Smooth muscle cell (in vitro differentiated cells): ENCODE measurements at regions not wholly inside any gene's neighbourhood (a gene's known extent, or its start where the extent isn't known, plus 50 kb on each side); places are given as distances from the start of the nearest gene placed in this dataset.

Experiments used
- DNase-seq: peaks from one replicate; lab custom pipeline; 2025; ENCODE audit not compliant: unreplicated experiment; lab: John Stamatoyannopoulos, UW
- H2AFZ ChIP-seq: fragments of 200-600 bp; sonication (generic); 2 replicates; pipeline ENCODE4 v1.6.0; 2016; ENCODE audit warnings: antibody characterized with exemption, low read depth, mild to moderate bottlenecking
- H3F3A ChIP-seq: fragments of 200-600 bp; sonication (generic); 2 replicates; pipeline ENCODE4 v1.6.0; 2017; ENCODE audit warnings: antibody characterized with exemption, low read depth
- H3K27ac ChIP-seq: fragments of 200-600 bp; sonication (generic); 2 replicates; pipeline ENCODE4 v1.5.1; 2016; ENCODE audit warnings: low read depth, mild to moderate bottlenecking
- H3K27me3 ChIP-seq: fragments of 200-600 bp; sonication (generic); 2 replicates; pipeline ENCODE4 v1.6.1; 2016; ENCODE audit warnings: low read depth, mild to moderate bottlenecking
- H3K36me3 ChIP-seq: fragments of 200-600 bp; sonication (generic); 2 replicates; pipeline ENCODE4 v1.5.1; 2016; ENCODE audit warnings: low read depth
- H3K4me1 ChIP-seq: fragments of 200-600 bp; sonication (generic); 2 replicates; pipeline ENCODE4 v1.5.1; 2016; ENCODE audit warnings: low read depth
- H3K4me2 ChIP-seq: fragments of 200-600 bp; sonication (generic); 2 replicates; pipeline ENCODE4 v1.6.0; 2016; ENCODE audit warnings: mild to moderate bottlenecking
- H3K4me3 ChIP-seq: fragments of 200-600 bp; sonication (generic); 2 replicates; pipeline ENCODE4 v1.5.1; 2016; ENCODE audit warnings: mild to moderate bottlenecking
- H3K79me2 ChIP-seq: fragments of 200-600 bp; sonication (generic); 2 replicates; pipeline ENCODE4 v1.6.0; 2016; ENCODE audit warnings: low read depth, mild to moderate bottlenecking
- H3K9ac ChIP-seq: fragments of 200-600 bp; sonication (generic); 2 replicates; pipeline ENCODE4 v1.6.0; 2016; ENCODE audit warnings: low read depth
- H3K9me3 ChIP-seq: fragments of 200-600 bp; sonication (generic); replicated peaks from 2 replicates; pipeline ENCODE4 v1.5.1; 2016; ENCODE audit warnings: low read depth
- H4K20me1 ChIP-seq: fragments of 200-600 bp; sonication (generic); 2 replicates; pipeline ENCODE4 v1.6.0; 2016; ENCODE audit warnings: low read depth
- WGBS: methylation state at CpG from one replicate; pipeline ENCODE4 v1.1.7; 2016; ENCODE audit warnings: low lambda C conversion rate; 5-methylcytosine and 5-hydroxymethylcytosine counted together
- TF ChIP-seq, protein P1 (sequence below): fragments of 200-600 bp; sonication (generic); IDR thresholded peaks from 2 replicates; pipeline ENCODE4 v1.5.1; 2017; ENCODE audit warnings: borderline replicate concordance, mild to moderate bottlenecking, antibody characterized with exemption; ENCODE audit not compliant: insufficient read depth, poor library complexity, severe bottlenecking

DNA sequence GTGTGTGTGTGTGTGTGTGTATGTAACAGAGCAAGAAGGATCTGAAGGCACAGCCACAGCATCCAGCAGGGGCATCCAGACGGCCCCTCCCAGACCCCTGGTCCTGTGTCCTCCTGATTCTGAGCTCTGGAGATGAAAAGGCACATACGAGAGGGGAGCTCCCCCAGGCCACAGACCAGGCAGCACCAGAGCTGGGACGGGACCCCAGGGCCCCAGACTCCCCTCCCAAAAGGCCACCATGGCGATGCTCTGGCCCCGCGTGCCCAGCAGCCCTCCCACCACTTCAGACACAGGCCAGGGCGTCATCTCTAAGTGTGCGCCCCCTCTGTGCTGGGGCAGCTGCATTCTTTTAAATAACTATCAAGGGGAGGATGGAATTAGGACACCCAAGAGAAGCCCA lies 245.8 kb downstream of the MATN1 start:
- WGBS: 80% methylated on average over 7 of the region's 8 CpGs
- no peaks in the 10 kb centered on the region for H3K9me3 ChIP-seq
- DNase-seq: no peak
- no peak overlapping the region for H2AFZ ChIP-seq
- H3K4me3 ChIP-seq: no peak overlapping the region
- no peaks in the 10 kb centered on the region for H3F3A ChIP-seq
- no peak overlapping the region for H3K9ac ChIP-seq
- H3K4me1 ChIP-seq: no peaks in the 10 kb centered on the region
- H3K36me3 ChIP-seq: no peaks in the 10 kb centered on the region
- TF ChIP-seq, protein P1, sequence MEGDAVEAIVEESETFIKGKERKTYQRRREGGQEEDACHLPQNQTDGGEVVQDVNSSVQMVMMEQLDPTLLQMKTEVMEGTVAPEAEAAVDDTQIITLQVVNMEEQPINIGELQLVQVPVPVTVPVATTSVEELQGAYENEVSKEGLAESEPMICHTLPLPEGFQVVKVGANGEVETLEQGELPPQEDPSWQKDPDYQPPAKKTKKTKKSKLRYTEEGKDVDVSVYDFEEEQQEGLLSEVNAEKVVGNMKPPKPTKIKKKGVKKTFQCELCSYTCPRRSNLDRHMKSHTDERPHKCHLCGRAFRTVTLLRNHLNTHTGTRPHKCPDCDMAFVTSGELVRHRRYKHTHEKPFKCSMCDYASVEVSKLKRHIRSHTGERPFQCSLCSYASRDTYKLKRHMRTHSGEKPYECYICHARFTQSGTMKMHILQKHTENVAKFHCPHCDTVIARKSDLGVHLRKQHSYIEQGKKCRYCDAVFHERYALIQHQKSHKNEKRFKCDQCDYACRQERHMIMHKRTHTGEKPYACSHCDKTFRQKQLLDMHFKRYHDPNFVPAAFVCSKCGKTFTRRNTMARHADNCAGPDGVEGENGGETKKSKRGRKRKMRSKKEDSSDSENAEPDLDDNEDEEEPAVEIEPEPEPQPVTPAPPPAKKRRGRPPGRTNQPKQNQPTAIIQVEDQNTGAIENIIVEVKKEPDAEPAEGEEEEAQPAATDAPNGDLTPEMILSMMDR: no peak
- H3K79me2 ChIP-seq: no peaks in the 10 kb centered on the region
- H3K4me2 ChIP-seq: no peak overlapping the region
- no peak overlapping the region for H3K27ac ChIP-seq
- H4K20me1 ChIP-seq: no peaks in the 10 kb centered on the region
- peaks cover 16% of the 10 kb centered on the region for H3K27me3 ChIP-seq

DNA sequence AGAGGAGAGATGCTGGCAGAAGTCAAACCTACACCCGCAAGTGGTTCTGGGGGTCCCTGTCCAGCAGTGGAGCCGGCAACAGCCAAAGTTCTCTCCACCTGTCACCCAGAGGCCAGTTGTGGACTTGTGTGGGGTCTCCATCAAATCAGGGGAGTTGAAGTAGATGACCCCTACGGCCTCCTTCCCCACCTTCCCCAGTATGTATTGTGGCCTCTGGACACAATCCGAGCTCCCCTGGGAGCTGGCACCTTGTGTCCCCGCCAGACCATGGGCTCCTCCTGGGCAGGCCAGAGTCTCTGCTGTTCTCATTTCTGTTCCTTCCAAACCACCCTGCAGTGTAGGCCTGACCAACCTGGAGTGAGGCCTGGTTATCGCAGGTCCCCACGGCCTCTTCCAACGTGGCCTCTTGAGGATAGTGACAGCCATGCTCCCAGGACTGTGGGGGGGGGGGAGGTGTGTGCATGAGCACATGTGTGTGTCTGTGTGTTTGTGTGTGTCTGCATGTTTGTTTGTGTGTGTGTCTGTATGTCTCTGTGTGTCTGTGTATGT lies 246.4 kb downstream of the MATN1 start:
- H3K27me3 ChIP-seq: peaks cover 16% of the 10 kb centered on the region

GRCh38 chr1:30476476-30476875 lies 246.9 kb downstream of the MATN1 start:
- no peak overlapping the region for H3K4me3 ChIP-seq
- TF ChIP-seq, protein P1: no peak
- no peaks in the 10 kb centered on the region for H3F3A ChIP-seq
- no peaks in the 10 kb centered on the region for H3K9me3 ChIP-seq
- no peak for DNase-seq
- H3K36me3 ChIP-seq: no peaks in the 10 kb centered on the region
- H4K20me1 ChIP-seq: no peaks in the 10 kb centered on the region
- no peaks in the 10 kb centered on the region for H3K79me2 ChIP-seq
- H3K27ac ChIP-seq: no peak overlapping the region
- H3K9ac ChIP-seq: no peak overlapping the region
- H3K27me3 ChIP-seq: peaks cover 16% of the 10 kb centered on the region
- H2AFZ ChIP-seq: no peak overlapping the region
- no peak overlapping the region for H3K4me2 ChIP-seq
- no peaks in the 10 kb centered on the region for H3K4me1 ChIP-seq
- 61% methylated on average over 6 of the region's 6 CpGs for WGBS

More for the DNA sequence above, 246.4 kb downstream of the MATN1 start:
- H3K79me2 ChIP-seq: no peaks in the 10 kb centered on the region
- DNase-seq: no peak
- no peaks in the 10 kb centered on the region for H4K20me1 ChIP-seq
- H3K9ac ChIP-seq: no peak overlapping the region
- no peaks in the 10 kb centered on the region for H3F3A ChIP-seq
- no peak overlapping the region for H3K4me3 ChIP-seq
- no peak overlapping the region for H3K4me2 ChIP-seq
- no peak overlapping the region for H2AFZ ChIP-seq
- TF ChIP-seq, protein P1: no peak
- 88% methylated on average over 8 of the region's 8 CpGs for WGBS
- no peaks in the 10 kb centered on the region for H3K4me1 ChIP-seq
- H3K9me3 ChIP-seq: no peaks in the 10 kb centered on the region
- no peaks in the 10 kb centered on the region for H3K36me3 ChIP-seq
- no peak overlapping the region for H3K27ac ChIP-seq

- TF ChIP-seq, protein P1: no peak
- H3K27ac ChIP-seq: no peak overlapping the region
- no peaks in the 10 kb centered on the region for H3K36me3 ChIP-seq
- H2AFZ ChIP-seq: no peak overlapping the region
- DNase-seq: no peak
- no peaks in the 10 kb centered on the region for H4K20me1 ChIP-seq
- H3K4me2 ChIP-seq: no peak overlapping the region
- H3K9ac ChIP-seq: no peak overlapping the region
- H3F3A ChIP-seq: no peaks in the 10 kb centered on the region
- 78% methylated on average over 6 of the region's 6 CpGs for WGBS
- no peak overlapping the region for H3K4me3 ChIP-seq
- peaks cover 16% of the 10 kb centered on the region for H3K27me3 ChIP-seq
- no peaks in the 10 kb centered on the region for H3K4me1 ChIP-seq
- no peaks in the 10 kb centered on the region for H3K9me3 ChIP-seq
- no peaks in the 10 kb centered on the region for H3K79me2 ChIP-seq
Measured at GRCh38 chr1:30475966-30476365, 247.4 kb downstream of the MATN1 start.
